ENCODE measurements at regions not wholly inside any gene's neighbourhood (a gene's known extent, or its start where the extent isn't known, plus 50 kb on each side); places are given as distances from the start of the nearest gene placed in this dataset.

DNA sequence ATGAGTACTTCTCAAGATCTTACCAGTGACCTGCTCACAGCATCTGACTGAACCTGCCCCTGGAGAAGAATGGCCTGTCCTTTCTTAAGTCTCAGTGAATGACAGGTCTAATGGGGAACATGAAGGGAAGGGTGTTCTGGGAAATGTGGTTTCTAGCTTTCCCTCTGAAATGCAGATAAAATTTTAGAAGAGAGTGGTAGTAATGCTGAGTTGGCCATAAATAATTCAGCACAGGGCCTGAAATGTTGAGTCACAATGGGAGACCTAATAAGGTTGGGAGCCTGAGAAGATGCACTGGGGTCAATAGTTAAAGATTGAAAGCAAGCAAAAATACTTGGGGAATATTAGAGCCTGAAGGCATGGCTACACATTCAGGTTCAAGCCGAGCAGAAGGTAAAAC is 214.9 kb upstream of the ARHGAP24 start:
- no peak for TF ChIP-seq GLIS3 (CRISPR knock-in tag; IDR thresholded peaks at IDR 0.05)
- no peak for TF ChIP-seq ZNF70 (CRISPR knock-in tag; IDR thresholded peaks at IDR 0.05)
- no peak for TF ChIP-seq ZFP3 (CRISPR knock-in tag; IDR thresholded peaks at IDR 0.05)
- no peak for TF ChIP-seq ZC3H10 (CRISPR knock-in tag; IDR thresholded peaks at IDR 0.05)
- TF ChIP-seq CSDC2 (CRISPR knock-in tag; IDR thresholded peaks at IDR 0.05), result no peak
- no peak for TF ChIP-seq SNAI2 (CRISPR knock-in tag; IDR thresholded peaks at IDR 0.05)
- TF ChIP-seq ARNTL (CRISPR knock-in tag; IDR thresholded peaks at IDR 0.05; ENCODE audit: borderline replicate concordance, low read depth), result no peak
- no peak for TF ChIP-seq OSR1 (CRISPR knock-in tag; IDR thresholded peaks at IDR 0.05)
- TF ChIP-seq PPARA (CRISPR knock-in tag; IDR thresholded peaks at IDR 0.05; ENCODE audit: borderline replicate concordance), result no peak
- TF ChIP-seq ZFP30 (CRISPR knock-in tag; IDR thresholded peaks at IDR 0.05), result no peak
- TF ChIP-seq TCF4 (CRISPR knock-in tag; IDR thresholded peaks at IDR 0.05; ENCODE audit: borderline replicate concordance), result no peak
- TF ChIP-seq, protein P1, sequence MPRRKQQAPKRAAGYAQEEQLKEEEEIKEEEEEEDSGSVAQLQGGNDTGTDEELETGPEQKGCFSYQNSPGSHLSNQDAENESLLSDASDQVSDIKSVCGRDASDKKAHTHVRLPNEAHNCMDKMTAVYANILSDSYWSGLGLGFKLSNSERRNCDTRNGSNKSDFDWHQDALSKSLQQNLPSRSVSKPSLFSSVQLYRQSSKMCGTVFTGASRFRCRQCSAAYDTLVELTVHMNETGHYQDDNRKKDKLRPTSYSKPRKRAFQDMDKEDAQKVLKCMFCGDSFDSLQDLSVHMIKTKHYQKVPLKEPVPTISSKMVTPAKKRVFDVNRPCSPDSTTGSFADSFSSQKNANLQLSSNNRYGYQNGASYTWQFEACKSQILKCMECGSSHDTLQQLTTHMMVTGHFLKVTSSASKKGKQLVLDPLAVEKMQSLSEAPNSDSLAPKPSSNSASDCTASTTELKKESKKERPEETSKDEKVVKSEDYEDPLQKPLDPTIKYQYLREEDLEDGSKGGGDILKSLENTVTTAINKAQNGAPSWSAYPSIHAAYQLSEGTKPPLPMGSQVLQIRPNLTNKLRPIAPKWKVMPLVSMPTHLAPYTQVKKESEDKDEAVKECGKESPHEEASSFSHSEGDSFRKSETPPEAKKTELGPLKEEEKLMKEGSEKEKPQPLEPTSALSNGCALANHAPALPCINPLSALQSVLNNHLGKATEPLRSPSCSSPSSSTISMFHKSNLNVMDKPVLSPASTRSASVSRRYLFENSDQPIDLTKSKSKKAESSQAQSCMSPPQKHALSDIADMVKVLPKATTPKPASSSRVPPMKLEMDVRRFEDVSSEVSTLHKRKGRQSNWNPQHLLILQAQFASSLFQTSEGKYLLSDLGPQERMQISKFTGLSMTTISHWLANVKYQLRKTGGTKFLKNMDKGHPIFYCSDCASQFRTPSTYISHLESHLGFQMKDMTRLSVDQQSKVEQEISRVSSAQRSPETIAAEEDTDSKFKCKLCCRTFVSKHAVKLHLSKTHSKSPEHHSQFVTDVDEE (CRISPR knock-in tag; IDR thresholded peaks at IDR 0.05), result no peak
- TF ChIP-seq, protein P2, sequence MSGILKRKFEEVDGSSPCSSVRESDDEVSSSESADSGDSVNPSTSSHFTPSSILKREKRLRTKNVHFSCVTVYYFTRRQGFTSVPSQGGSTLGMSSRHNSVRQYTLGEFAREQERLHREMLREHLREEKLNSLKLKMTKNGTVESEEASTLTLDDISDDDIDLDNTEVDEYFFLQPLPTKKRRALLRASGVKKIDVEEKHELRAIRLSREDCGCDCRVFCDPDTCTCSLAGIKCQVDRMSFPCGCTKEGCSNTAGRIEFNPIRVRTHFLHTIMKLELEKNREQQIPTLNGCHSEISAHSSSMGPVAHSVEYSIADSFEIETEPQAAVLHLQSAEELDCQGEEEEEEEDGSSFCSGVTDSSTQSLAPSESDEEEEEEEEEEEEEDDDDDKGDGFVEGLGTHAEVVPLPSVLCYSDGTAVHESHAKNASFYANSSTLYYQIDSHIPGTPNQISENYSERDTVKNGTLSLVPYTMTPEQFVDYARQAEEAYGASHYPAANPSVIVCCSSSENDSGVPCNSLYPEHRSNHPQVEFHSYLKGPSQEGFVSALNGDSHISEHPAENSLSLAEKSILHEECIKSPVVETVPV (CRISPR knock-in tag; IDR thresholded peaks at IDR 0.05), result no peak
- TF ChIP-seq, protein P3, sequence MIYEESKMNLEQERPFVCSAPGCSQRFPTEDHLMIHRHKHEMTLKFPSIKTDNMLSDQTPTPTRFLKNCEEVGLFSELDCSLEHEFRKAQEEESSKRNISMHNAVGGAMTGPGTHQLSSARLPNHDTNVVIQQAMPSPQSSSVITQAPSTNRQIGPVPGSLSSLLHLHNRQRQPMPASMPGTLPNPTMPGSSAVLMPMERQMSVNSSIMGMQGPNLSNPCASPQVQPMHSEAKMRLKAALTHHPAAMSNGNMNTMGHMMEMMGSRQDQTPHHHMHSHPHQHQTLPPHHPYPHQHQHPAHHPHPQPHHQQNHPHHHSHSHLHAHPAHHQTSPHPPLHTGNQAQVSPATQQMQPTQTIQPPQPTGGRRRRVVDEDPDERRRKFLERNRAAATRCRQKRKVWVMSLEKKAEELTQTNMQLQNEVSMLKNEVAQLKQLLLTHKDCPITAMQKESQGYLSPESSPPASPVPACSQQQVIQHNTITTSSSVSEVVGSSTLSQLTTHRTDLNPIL (CRISPR knock-in tag; IDR thresholded peaks at IDR 0.05; ENCODE audit: low read depth), result no peak
- no peak for TF ChIP-seq ESRRG (CRISPR knock-in tag; IDR thresholded peaks at IDR 0.05)
- TF ChIP-seq BACH2 (CRISPR knock-in tag; IDR thresholded peaks at IDR 0.05; ENCODE audit: borderline replicate concordance), result no peak
- TF ChIP-seq, protein P4, sequence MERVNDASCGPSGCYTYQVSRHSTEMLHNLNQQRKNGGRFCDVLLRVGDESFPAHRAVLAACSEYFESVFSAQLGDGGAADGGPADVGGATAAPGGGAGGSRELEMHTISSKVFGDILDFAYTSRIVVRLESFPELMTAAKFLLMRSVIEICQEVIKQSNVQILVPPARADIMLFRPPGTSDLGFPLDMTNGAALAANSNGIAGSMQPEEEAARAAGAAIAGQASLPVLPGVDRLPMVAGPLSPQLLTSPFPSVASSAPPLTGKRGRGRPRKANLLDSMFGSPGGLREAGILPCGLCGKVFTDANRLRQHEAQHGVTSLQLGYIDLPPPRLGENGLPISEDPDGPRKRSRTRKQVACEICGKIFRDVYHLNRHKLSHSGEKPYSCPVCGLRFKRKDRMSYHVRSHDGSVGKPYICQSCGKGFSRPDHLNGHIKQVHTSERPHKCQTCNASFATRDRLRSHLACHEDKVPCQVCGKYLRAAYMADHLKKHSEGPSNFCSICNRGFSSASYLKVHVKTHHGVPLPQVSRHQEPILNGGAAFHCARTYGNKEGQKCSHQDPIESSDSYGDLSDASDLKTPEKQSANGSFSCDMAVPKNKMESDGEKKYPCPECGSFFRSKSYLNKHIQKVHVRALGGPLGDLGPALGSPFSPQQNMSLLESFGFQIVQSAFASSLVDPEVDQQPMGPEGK (CRISPR knock-in tag; IDR thresholded peaks at IDR 0.05; ENCODE audit: borderline replicate concordance), result no peak
- TF ChIP-seq, protein P5, sequence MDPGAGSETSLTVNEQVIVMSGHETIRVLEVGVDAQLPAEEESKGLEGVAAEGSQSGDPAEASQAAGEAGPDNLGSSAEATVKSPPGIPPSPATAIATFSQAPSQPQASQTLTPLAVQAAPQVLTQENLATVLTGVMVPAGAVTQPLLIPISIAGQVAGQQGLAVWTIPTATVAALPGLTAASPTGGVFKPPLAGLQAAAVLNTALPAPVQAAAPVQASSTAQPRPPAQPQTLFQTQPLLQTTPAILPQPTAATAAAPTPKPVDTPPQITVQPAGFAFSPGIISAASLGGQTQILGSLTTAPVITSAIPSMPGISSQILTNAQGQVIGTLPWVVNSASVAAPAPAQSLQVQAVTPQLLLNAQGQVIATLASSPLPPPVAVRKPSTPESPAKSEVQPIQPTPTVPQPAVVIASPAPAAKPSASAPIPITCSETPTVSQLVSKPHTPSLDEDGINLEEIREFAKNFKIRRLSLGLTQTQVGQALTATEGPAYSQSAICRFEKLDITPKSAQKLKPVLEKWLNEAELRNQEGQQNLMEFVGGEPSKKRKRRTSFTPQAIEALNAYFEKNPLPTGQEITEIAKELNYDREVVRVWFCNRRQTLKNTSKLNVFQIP (CRISPR knock-in tag; IDR thresholded peaks at IDR 0.05; ENCODE audit: borderline replicate concordance, low read depth), result no peak
- no peak for ATAC-seq

DNA sequence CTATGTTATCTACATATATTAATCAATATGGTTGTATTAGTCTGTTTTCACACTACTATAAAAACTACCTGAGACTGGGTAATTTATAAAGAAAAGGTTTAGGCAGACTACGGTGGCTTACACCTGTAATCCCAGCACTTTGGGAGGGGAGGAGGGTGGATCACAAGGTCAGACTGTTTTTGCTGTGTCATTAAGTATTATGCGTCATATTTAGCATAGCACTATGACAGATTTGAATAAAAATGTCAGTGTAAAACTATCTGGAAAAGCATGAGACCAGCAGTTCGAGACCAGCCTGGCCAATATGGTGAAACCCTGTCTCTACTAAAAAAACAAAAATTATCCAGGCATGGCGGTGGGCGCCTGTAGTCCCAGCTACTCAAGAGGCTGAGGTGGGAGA is 209.7 kb upstream of the ARHGAP24 start:
- no peak for ATAC-seq
- TF ChIP-seq ZNF565 (CRISPR knock-in tag; conservative IDR thresholded peaks at IDR 0.05; ENCODE audit: low read depth) (no peak), ESRRG (CRISPR knock-in tag; IDR thresholded peaks at IDR 0.05) (no peak), BACH2 (CRISPR knock-in tag; IDR thresholded peaks at IDR 0.05; ENCODE audit: borderline replicate concordance) (no peak), ZFP30 (CRISPR knock-in tag; IDR thresholded peaks at IDR 0.05) (no peak), ZC3H10 (CRISPR knock-in tag; IDR thresholded peaks at IDR 0.05) (no peak), RARB (CRISPR knock-in tag; IDR thresholded peaks at IDR 0.05) (no peak), TOX (CRISPR knock-in tag; IDR thresholded peaks at IDR 0.05; ENCODE audit: borderline replicate concordance) (no peak), ISL1 (CRISPR knock-in tag; IDR thresholded peaks at IDR 0.05) (no peak), SNAI2 (CRISPR knock-in tag; IDR thresholded peaks at IDR 0.05) (no peak), ZFP3 (CRISPR knock-in tag; IDR thresholded peaks at IDR 0.05) (no peak)
- TF ChIP-seq, protein P1 (CRISPR knock-in tag; IDR thresholded peaks at IDR 0.05), result no peak
- TF ChIP-seq, protein P5 (CRISPR knock-in tag; IDR thresholded peaks at IDR 0.05; ENCODE audit: borderline replicate concordance, low read depth), result no peak
- TF ChIP-seq, protein P4 (CRISPR knock-in tag; IDR thresholded peaks at IDR 0.05; ENCODE audit: borderline replicate concordance), result no peak
